Natural killer cell (primary cell): ENCODE measurements at regions not wholly inside any gene's neighbourhood (a gene's known extent, or its start where the extent isn't known, plus 50 kb on each side); places are given as distances from the start of the nearest gene placed in this dataset.

ENCODE experiments used
- ATAC-seq, 3 donors: fragments of 150-1000 bp in 2 of 3; fragments of 200-7000 bp in 1 of 3; cut with Tn5 transposase; 1 replicate in 1 of 3; 2 replicates in 2 of 3; pipeline ENCODE4 v1.10.0; 2021; ENCODE audit warnings: mild to moderate bottlenecking in 2 of 3, moderate library complexity in 2 of 3
- DNase-seq, 2 donors: peaks; one replicate each; pipeline versions ENCODE4 v3.0.0 to v3.0.0-alpha.2; 2013 to 2021; ENCODE audit warnings: mixed read lengths in 1 of 2
- H3K27ac ChIP-seq: one replicate; pipeline ENCODE4 v1.5.1; 2013; ENCODE audit warnings: mild to moderate bottlenecking, low read length
- H3K27me3 ChIP-seq: one replicate; pipeline ENCODE4 v1.6.1; 2013; ENCODE audit warnings: low read length; ENCODE audit not compliant: control insufficient read depth, insufficient read depth
- H3K36me3 ChIP-seq: one replicate; pipeline ENCODE4 v1.6.1; 2013; ENCODE audit warnings: low read length; ENCODE audit not compliant: control insufficient read depth, insufficient read depth
- H3K4me1 ChIP-seq: one replicate; pipeline ENCODE4 v1.6.1; 2013; ENCODE audit warnings: low read length; ENCODE audit not compliant: control insufficient read depth, insufficient read depth
- H3K4me3 ChIP-seq: one replicate; pipeline ENCODE4 v1.5.1; 2013; ENCODE audit warnings: low read length
- H3K9me3 ChIP-seq: one replicate; pipeline ENCODE4 v1.6.1; 2013; ENCODE audit warnings: low read length; ENCODE audit not compliant: control insufficient read depth, insufficient read depth
- H3K27ac Mint-ChIP-seq, 2 donors: one replicate each; pipeline ENCODE4 v1.8.0; 2022; ENCODE audit warnings: mild to moderate bottlenecking in 2 of 2, mixed read lengths in 2 of 2, moderate library complexity in 1 of 2
- H3K27me3 Mint-ChIP-seq, 2 donors: one replicate each; pipeline ENCODE4 v1.8.0; 2022; ENCODE audit warnings: low read depth in 2 of 2, mixed read lengths in 2 of 2
- H3K36me3 Mint-ChIP-seq: one replicate; pipeline ENCODE4 v1.8.0; 2022; ENCODE audit warnings: mixed read lengths
- H3K4me1 Mint-ChIP-seq, 2 donors: one replicate each; pipeline ENCODE4 v1.8.0; 2022; ENCODE audit warnings: mixed read lengths in 2 of 2
- H3K4me3 Mint-ChIP-seq: one replicate; pipeline ENCODE4 v1.8.0; 2022; ENCODE audit warnings: mild to moderate bottlenecking, moderate library complexity, mixed read lengths
- H3K9me3 Mint-ChIP-seq, 2 donors: one replicate each; pipeline ENCODE4 v1.8.0; 2022; ENCODE audit warnings: mixed read lengths in 2 of 2
- WGBS: methylation state at CpG from one replicate; pipeline ENCODE4 v1.1.7; 2013; ENCODE audit warnings: missing lambda C conversion rate; ENCODE audit not compliant: insufficient coverage; 5-methylcytosine and 5-hydroxymethylcytosine counted together
- intact Hi-C: fragments of 100-400 bp; cut with micrococcal nuclease; formaldehyde crosslinking; loops from one replicate; pipeline ENCODE4 v1.14.2; 2022
- TF ChIP-seq, protein P1 (sequence below): fragments of 200-600 bp; IDR thresholded peaks from one replicate; pipeline ENCODE4 v1.8.0; 2022; ENCODE audit warnings: antibody characterized with exemption

DNA sequence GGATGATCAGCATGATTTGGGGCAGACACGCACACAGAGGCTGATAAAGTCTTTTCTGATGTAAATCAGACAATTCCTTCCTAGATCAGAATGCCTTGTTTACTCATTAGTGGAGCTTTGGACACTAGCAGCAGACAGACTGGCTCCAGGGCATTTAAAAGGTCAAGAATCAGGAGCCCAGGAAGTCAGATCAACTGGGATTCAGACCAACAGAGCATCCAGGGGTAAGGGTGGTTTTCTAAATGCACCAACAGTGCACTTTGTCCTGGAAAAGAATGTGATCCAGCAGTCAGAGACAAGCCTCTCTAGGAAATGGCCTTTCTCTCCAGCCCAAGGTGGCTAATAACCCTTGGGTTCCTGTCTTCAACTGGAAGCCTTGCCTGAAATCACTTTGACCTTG, 405.3 kb downstream of the MED13L start:
- ATAC-seq, result no peak
- Histone ChIP-seq H3K36me3 (no peaks in the 10 kb centered on the region), H3K4me3 (no peak overlapping the region), H3K4me1 (no peaks in the 10 kb centered on the region), H3K27me3 (peaks cover 3% of the 10 kb centered on the region), H3K9me3 (no peaks in the 10 kb centered on the region), H3K27ac (no peak overlapping the region)
- Mint-ChIP-seq H3K27me3 (peaks cover 30 to 33% of the 10 kb centered on the region in 2 donors), H3K4me1 (peaks cover 0 to 6% of the 10 kb centered on the region in 2 donors), H3K9me3 (no peaks in the 10 kb centered on the region), H3K27ac (no peak overlapping the region), H3K4me3 (no peak overlapping the region), H3K36me3 (no peaks in the 10 kb centered on the region)
- TF ChIP-seq, protein P1, sequence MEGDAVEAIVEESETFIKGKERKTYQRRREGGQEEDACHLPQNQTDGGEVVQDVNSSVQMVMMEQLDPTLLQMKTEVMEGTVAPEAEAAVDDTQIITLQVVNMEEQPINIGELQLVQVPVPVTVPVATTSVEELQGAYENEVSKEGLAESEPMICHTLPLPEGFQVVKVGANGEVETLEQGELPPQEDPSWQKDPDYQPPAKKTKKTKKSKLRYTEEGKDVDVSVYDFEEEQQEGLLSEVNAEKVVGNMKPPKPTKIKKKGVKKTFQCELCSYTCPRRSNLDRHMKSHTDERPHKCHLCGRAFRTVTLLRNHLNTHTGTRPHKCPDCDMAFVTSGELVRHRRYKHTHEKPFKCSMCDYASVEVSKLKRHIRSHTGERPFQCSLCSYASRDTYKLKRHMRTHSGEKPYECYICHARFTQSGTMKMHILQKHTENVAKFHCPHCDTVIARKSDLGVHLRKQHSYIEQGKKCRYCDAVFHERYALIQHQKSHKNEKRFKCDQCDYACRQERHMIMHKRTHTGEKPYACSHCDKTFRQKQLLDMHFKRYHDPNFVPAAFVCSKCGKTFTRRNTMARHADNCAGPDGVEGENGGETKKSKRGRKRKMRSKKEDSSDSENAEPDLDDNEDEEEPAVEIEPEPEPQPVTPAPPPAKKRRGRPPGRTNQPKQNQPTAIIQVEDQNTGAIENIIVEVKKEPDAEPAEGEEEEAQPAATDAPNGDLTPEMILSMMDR, result no peak
- intact Hi-C loops, result no loop called here
- DNase-seq, result no peak
- WGBS, result 50% methylated on average over 1 of the region's 1 CpG

DNA sequence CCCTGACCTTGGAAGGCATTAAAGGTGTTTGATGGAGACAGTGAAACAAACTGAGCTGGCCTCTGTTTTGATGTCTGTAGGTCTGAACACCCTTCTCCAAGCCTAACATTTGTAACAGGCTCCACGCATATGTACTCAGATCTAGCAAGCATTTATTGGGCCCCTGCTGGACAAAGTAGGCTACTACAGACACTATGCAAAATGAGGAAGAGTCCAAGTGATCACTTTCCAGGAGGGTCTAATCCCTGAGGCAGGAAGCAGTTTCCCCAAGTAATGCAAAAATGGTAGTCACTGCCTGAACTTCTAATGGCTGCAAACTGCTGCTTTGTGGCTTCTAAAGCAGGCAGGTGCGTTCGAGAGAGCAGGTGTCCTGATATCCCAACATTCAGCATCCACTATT, 405.8 kb downstream of the MED13L start:
- Histone ChIP-seq H3K9me3 (no peaks in the 10 kb centered on the region), H3K27me3 (peaks cover 3% of the 10 kb centered on the region), H3K36me3 (no peaks in the 10 kb centered on the region), H3K4me3 (no peak overlapping the region), H3K27ac (no peak overlapping the region), H3K4me1 (no peaks in the 10 kb centered on the region)
- Mint-ChIP-seq H3K4me1 (peaks cover 0 to 6% of the 10 kb centered on the region in 2 donors), H3K27me3 (peaks cover 30% of the 10 kb centered on the region in 2 donors), H3K36me3 (no peaks in the 10 kb centered on the region), H3K4me3 (no peak overlapping the region), H3K27ac (no peak overlapping the region), H3K9me3 (no peaks in the 10 kb centered on the region)
- DNase-seq (no peak), ATAC-seq (peak in 1 of 3 donors; percentile 39)
- intact Hi-C loops, result no loop called here
- 54% methylated on average over 3 of the region's 3 CpGs for WGBS
- TF ChIP-seq, protein P1, result peak; percentile 25

DNA sequence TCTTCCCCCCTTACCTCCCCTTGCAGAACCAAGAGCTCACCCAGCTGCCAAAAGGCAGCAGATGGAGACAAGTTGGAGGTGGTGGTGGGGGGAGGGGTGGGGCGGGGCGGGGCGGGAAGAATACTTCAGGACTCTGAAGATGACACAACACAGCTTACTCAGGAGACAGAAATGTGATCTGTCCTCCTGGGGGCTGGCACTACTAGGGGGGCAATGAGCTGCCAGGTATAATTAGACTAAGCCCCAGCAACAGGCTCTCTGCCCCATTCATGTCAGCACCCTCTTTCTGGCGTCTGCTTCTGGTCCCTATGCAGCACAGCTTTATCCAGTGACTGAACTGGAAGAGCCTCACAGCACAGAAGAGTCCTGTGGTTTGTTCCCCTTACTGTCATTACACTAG, 407.0 kb downstream of the MED13L start:
- no peaks in the 10 kb centered on the region for H3K9me3 Mint-ChIP-seq
- H3K36me3 Mint-ChIP-seq, result no peaks in the 10 kb centered on the region
- no peak for ATAC-seq
- no peak overlapping the region for H3K4me3 ChIP-seq
- H3K27me3 Mint-ChIP-seq, result peaks cover 30 to 31% of the 10 kb centered on the region in 2 donors
- peaks cover 0 to 6% of the 10 kb centered on the region in 2 donors for H3K4me1 Mint-ChIP-seq
- TF ChIP-seq, protein P1, result no peak
- WGBS, result 73% methylated on average over 3 of the region's 4 CpGs
- no peaks in the 10 kb centered on the region for H3K36me3 ChIP-seq
- H3K4me1 ChIP-seq, result no peaks in the 10 kb centered on the region
- no peaks in the 10 kb centered on the region for H3K9me3 ChIP-seq
- intact Hi-C loops, result no loop called here
- no peak for DNase-seq
- H3K27ac ChIP-seq, result no peak overlapping the region
- peaks cover 3% of the 10 kb centered on the region for H3K27me3 ChIP-seq
- no peak overlapping the region for H3K27ac Mint-ChIP-seq
- no peak overlapping the region for H3K4me3 Mint-ChIP-seq

DNA sequence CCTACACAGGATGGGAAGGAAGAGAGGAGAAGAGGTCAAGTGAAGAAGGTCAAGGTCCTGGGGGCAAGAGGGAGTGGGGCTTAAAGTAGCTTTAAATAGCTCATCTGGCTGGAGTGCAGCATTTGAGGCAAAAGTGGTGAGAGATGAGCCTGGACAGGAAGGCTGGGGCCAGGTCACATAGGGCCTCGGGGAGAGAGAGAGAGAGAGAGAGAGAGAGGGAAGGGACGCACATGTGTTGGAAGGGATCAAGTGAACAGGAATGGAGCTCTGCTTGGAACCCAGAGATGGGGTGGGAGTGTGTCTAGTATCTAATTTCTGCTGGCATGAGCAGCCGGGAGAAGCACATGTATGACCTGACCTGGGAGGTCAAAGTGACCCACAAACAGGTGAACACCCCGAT, 407.5 kb downstream of the MED13L start:
- peaks cover 3% of the 10 kb centered on the region for H3K27me3 ChIP-seq
- no peaks in the 10 kb centered on the region for H3K4me1 ChIP-seq
- TF ChIP-seq, protein P1, result no peak
- H3K27me3 Mint-ChIP-seq, result peaks cover 30 to 36% of the 10 kb centered on the region in 2 donors
- H3K27ac Mint-ChIP-seq, result no peak overlapping the region
- intact Hi-C loops, result no loop called here
- H3K36me3 Mint-ChIP-seq, result no peaks in the 10 kb centered on the region
- ATAC-seq (no peak), DNase-seq (no peak)
- no peak overlapping the region for H3K4me3 Mint-ChIP-seq
- H3K9me3 ChIP-seq, result no peaks in the 10 kb centered on the region
- H3K36me3 ChIP-seq, result no peaks in the 10 kb centered on the region
- no peaks in the 10 kb centered on the region for H3K9me3 Mint-ChIP-seq
- H3K27ac ChIP-seq, result no peak overlapping the region
- 83% methylated on average over 4 of the region's 4 CpGs for WGBS
- H3K4me1 Mint-ChIP-seq, result peaks cover 0 to 6% of the 10 kb centered on the region in 2 donors
- H3K4me3 ChIP-seq, result no peak overlapping the region
